GM12878 (cell line): ENCODE measurements at regions not wholly inside any gene's neighbourhood (a gene's known extent, or its start where the extent isn't known, plus 50 kb on each side); places are given as distances from the start of the nearest gene placed in this dataset.

ENCODE experiments used
- ATAC-seq: fragments of 200-7000 bp; cut with Tn5 transposase; 3 replicates; pipeline ENCODE4 v1.9.1; 2020; ENCODE audit warnings: mild to moderate bottlenecking, moderate library complexity
- BruUV-seq: library from RNA; stranded (reverse); fragments of 400-500 nt; replicated peaks from 2 replicates; lab custom pipeline; 2021; lab: Mats Ljungman, UMichigan
- CTCF ChIA-PET: fragments of 300-600 bp; sonication (Branson Sonifier 250); formaldehyde crosslinking; extraction: SDS; loops from one replicate; lab custom pipeline; 2021; ENCODE audit warnings: inconsistent platforms; lab: Yijun Ruan, JAX
- POLR2A ChIA-PET: fragments of 350-600 bp; formaldehyde crosslinking; extraction: SDS; loops from one replicate; lab custom pipeline; 2021; ENCODE audit warnings: inconsistent platforms; lab: Charles Lee
- RAD21 ChIA-PET: fragments of 300-600 bp; sonication (Branson Sonifier 250); formaldehyde crosslinking; loops from one replicate; lab custom pipeline; 2023; ENCODE audit warnings: antibody characterized with exemption; ENCODE audit not compliant: unreplicated experiment; lab: Charles Lee
- SMC1A ChIA-PET: fragments of 300-600 bp; sonication (Branson Sonifier 250); formaldehyde crosslinking; loops from one replicate; lab custom pipeline; 2023; ENCODE audit not compliant: unreplicated experiment, uncharacterized antibody; lab: Charles Lee
- DNase-seq: peaks from one replicate; pipeline ENCODE4 v3.0.0-alpha.2; 2011; ENCODE audit warnings: low read depth, low spot score
- FAIRE-seq: peaks from 3 replicates; lab custom pipeline; 2011; peaks lifted over from hg19 to GRCh38; lab: Jason Lieb, UNC
- H2AFZ ChIP-seq: 2 replicates; pipeline ENCODE4 v1.6.0; 2011; ENCODE audit warnings: low read depth, low read length, control low read depth; ENCODE audit not compliant: control insufficient read depth
- H3K27ac ChIP-seq: 2 replicates; pipeline ENCODE4 v1.5.1; 2011; ENCODE audit warnings: control low read depth; ENCODE audit not compliant: control insufficient read depth, insufficient read depth
- H3K27me3 ChIP-seq, 2 experiments: replicated peaks in 1 of 2; 2 replicates each; pipeline versions ENCODE4 v1.6.0 to v1.6.1; 2011; ENCODE audit warnings: low read length in 1 of 2; ENCODE audit not compliant: control insufficient read depth in 2 of 2, insufficient read depth in 2 of 2
- H3K36me3 ChIP-seq, 2 experiments: 2 replicates each; pipeline ENCODE4 v1.5.1; 2011; ENCODE audit warnings: low read length in 1 of 2; ENCODE audit not compliant: control insufficient read depth in 2 of 2, insufficient read depth in 2 of 2
- H3K4me1 ChIP-seq: 2 replicates; pipeline ENCODE4 v1.6.1; 2011; ENCODE audit warnings: mild to moderate bottlenecking, low read length, moderate library complexity, mixed read lengths; ENCODE audit not compliant: control insufficient read depth, insufficient read depth
- H3K4me2 ChIP-seq: 2 replicates; pipeline ENCODE4 v1.6.0; 2011; ENCODE audit warnings: control low read depth; ENCODE audit not compliant: control insufficient read depth, insufficient read depth
- H3K4me3 ChIP-seq: fragments of 200-600 bp; sonication (generic); 2 replicates; pipeline ENCODE4 v1.5.1; 2016
- H3K79me2 ChIP-seq: 2 replicates; pipeline ENCODE4 v1.6.0; 2011; ENCODE audit warnings: low read length; ENCODE audit not compliant: control insufficient read depth, insufficient read depth
- H3K9ac ChIP-seq: 2 replicates; pipeline ENCODE4 v1.8.0; 2011; ENCODE audit warnings: low read length, control low read depth, mixed read lengths; ENCODE audit not compliant: control insufficient read depth, insufficient read depth
- H3K9me3 ChIP-seq: replicated peaks from 3 replicates; pipeline ENCODE4 v1.5.1; 2011; ENCODE audit warnings: mild to moderate bottlenecking, low read length; ENCODE audit not compliant: control insufficient read depth, insufficient read depth
- H4K20me1 ChIP-seq: 2 replicates; pipeline ENCODE4 v1.6.0; 2011; ENCODE audit not compliant: control insufficient read depth, insufficient read depth
- BHLHE40 ChIP-seq, 2 experiments: fragments of 450-650 bp in 1 of 2; IDR thresholded peaks; 2 replicates each; pipeline ENCODE4 v1.6.1; 2011 to 2017; ENCODE audit warnings: low read depth in 2 of 2, borderline replicate concordance in 1 of 2, improper control_type of control experiment in 1 of 2, low read length in 1 of 2, mild to moderate bottlenecking in 1 of 2
- CBFB ChIP-seq: IDR thresholded peaks from 2 replicates; pipeline ENCODE4 v1.6.1; 2016; ENCODE audit warnings: antibody characterized with exemption, low read depth
- E2F4 ChIP-seq: IDR thresholded peaks from 2 replicates; pipeline ENCODE4 v1.6.1; 2012; ENCODE audit warnings: low read depth, low read length, improper control_type of control experiment
- E2F8 ChIP-seq: fragments of 450-650 bp; IDR thresholded peaks from 2 replicates; pipeline ENCODE4 v1.6.1; 2018; ENCODE audit warnings: mild to moderate bottlenecking, low read depth, moderate library complexity; ENCODE audit not compliant: partially characterized antibody
- IRF4 ChIP-seq: IDR thresholded peaks from 2 replicates; pipeline ENCODE4 v1.6.1; 2011; ENCODE audit warnings: low read depth, low read length
- MLLT1 ChIP-seq: fragments of 450-650 bp; IDR thresholded peaks from 2 replicates; pipeline ENCODE4 v1.6.1; 2016; ENCODE audit warnings: mild to moderate bottlenecking
- NFYB ChIP-seq: IDR thresholded peaks from 2 replicates; pipeline ENCODE4 v1.6.1; 2011; ENCODE audit warnings: low read depth, mild to moderate bottlenecking, low read length, improper control_type of control experiment, moderate library complexity; ENCODE audit not compliant: insufficient read depth
- RELB ChIP-seq: fragments of 450-650 bp; IDR thresholded peaks from 2 replicates; pipeline ENCODE4 v1.6.1; 2017; ENCODE audit warnings: low read depth, mild to moderate bottlenecking, moderate library complexity
- ZSCAN29 ChIP-seq: fragments of 450-650 bp; IDR thresholded peaks from 2 replicates; pipeline ENCODE4 v1.6.1; 2017; ENCODE audit warnings: mild to moderate bottlenecking, moderate library complexity
- WGBS: methylation state at CpG from one replicate; pipeline ENCODE4 v1.1.6; 2016; ENCODE audit warnings: low lambda C conversion rate; ENCODE audit not compliant: insufficient replicate concordance, insufficient coverage; ENCODE audit errors: missing lambda C conversion rate; 5-methylcytosine and 5-hydroxymethylcytosine counted together
- in situ Hi-C: fragments of 300-500 bp; cut with MboI; formaldehyde crosslinking; loops from 9 replicates; pipeline ENCODE4 v1.14.3; 2018; ENCODE audit warnings: mixed read lengths
- intact Hi-C: fragments of 100-400 bp; cut with micrococcal nuclease; formaldehyde crosslinking; loops from one replicate; pipeline ENCODE4 v1.14.2; 2022; ENCODE audit not compliant: unreplicated experiment

GRCh38 chr9:113678119-113678858 lies 197.8 kb upstream of the ZNF618 start:
- intact Hi-C loops, result no loop called here
- SMC1A ChIA-PET, result no interaction called here
- POLR2A ChIA-PET, result no interaction called here

More at GRCh38 chr9:113678119-113678858, 197.8 kb upstream of the ZNF618 start:
- no peak overlapping the region for H3K4me2 ChIP-seq
- ChIA-PET CTCF (no interaction called here), RAD21 (no interaction called here)
- no peaks in the 10 kb centered on the region for H4K20me1 ChIP-seq
- no peak for ATAC-seq
- 8% methylated on average over 3 of the region's 3 CpGs for WGBS
- H3K36me3 ChIP-seq, result no peaks in the 10 kb centered on the region
- H3K9me3 ChIP-seq, result no peaks in the 10 kb centered on the region
- H3K9ac ChIP-seq, result no peak overlapping the region
- peaks cover 3% of the 10 kb centered on the region in 2 experiments; a peak in 1 of 4 replicates for H3K27me3 ChIP-seq
- H3K4me1 ChIP-seq, result no peaks in the 10 kb centered on the region
- DNase-seq, result no peak
- TF ChIP-seq CBFB (no peak), E2F8 (no peak), RELB (no peak), IRF4 (no peak), MLLT1 (no peak), BHLHE40 (IDR thresholded peaks at IDR 0.05; ENCODE audit: borderline replicate concordance in 1 of 2, low read depth in 2 of 2, low read length in 1 of 2) (no peak), ZSCAN29 (no peak), NFYB (no peak), E2F4 (no peak)
- H3K27ac ChIP-seq, result no peak overlapping the region
- BruUV-seq, result no TSS peak
- H3K79me2 ChIP-seq, result no peaks in the 10 kb centered on the region
- in situ Hi-C loops, result no loop called here
- FAIRE-seq, result no peak
- H2AFZ ChIP-seq, result no peak overlapping the region
- H3K4me3 ChIP-seq, result no peak overlapping the region
